ENCODE measurements at regions not wholly inside any gene's neighbourhood (a gene's known extent, or its start where the extent isn't known, plus 50 kb on each side); places are given as distances from the start of the nearest gene placed in this dataset.

GRCh38 chrX:80170581-80170980 is 156.0 kb downstream of the TBX22 start:
- no peak overlapping the region for H3K27ac ChIP-seq
- H3K36me3 ChIP-seq, result no peaks in the 10 kb centered on the region
- H3K4me1 ChIP-seq, result no peaks in the 10 kb centered on the region
- intact Hi-C loops (cut with DNase I; ENCODE audit: low total_unique reads), result no loop called here
- DNase-seq, result no peak
- H3K9me3 ChIP-seq, result peaks cover 0 to 6% (median 0%) of the 10 kb centered on the region in 4 donors
- WGBS, 5 donors, result 53 to 84% (median 66%) methylated on average over 3 of the region's 3 CpGs
- H3K27me3 ChIP-seq, result no peaks in the 10 kb centered on the region
- TF ChIP-seq POLR2A (IDR thresholded peaks at IDR 0.05) (no peak), EP300 (IDR thresholded peaks at IDR 0.05) (no peak), POLR2AphosphoS5 (IDR thresholded peaks at IDR 0.05) (no peak), CTCF (IDR thresholded peaks at IDR 0.05) (no peak)
- H3K4me3 ChIP-seq, result no peak overlapping the region

GRCh38 chrX:80173261-80173660 is 158.7 kb downstream of the TBX22 start:
- peaks cover 0 to 11% (median 0%) of the 10 kb centered on the region in 4 donors for H3K9me3 ChIP-seq
- no peak for DNase-seq
- WGBS, 5 donors, result 26 to 65% (median 44%) methylated on average over 9 of the region's 9 CpGs

GRCh38 chrX:80174925-80175574 is 160.5 kb downstream of the TBX22 start:
- no peak overlapping the region for H3K27ac ChIP-seq

More at GRCh38 chrX:80173261-80173660, 158.7 kb downstream of the TBX22 start:
- Histone ChIP-seq H3K36me3 (no peaks in the 10 kb centered on the region), H3K27ac (no peak overlapping the region), H3K4me3 (no peak overlapping the region), H3K4me1 (no peaks in the 10 kb centered on the region), H3K27me3 (no peaks in the 10 kb centered on the region)
- no peak for TF ChIP-seq POLR2A (IDR thresholded peaks at IDR 0.05)
- TF ChIP-seq POLR2AphosphoS5 (IDR thresholded peaks at IDR 0.05), result no peak
- TF ChIP-seq EP300 (IDR thresholded peaks at IDR 0.05), result no peak
- no peak for TF ChIP-seq CTCF (IDR thresholded peaks at IDR 0.05)
- intact Hi-C loops (cut with DNase I; ENCODE audit: low total_unique reads), result no loop called here

GRCh38 chrX:80181079-80181478 is 166.5 kb downstream of the TBX22 start:
- WGBS, 5 donors, result 10 to 40% (median 14%) methylated on average over 1 of the region's 1 CpG
- Histone ChIP-seq H3K4me3 (no peak overlapping the region), H3K9me3 (no peaks in the 10 kb centered on the region), H3K36me3 (no peaks in the 10 kb centered on the region), H3K27me3 (no peaks in the 10 kb centered on the region), H3K27ac (no peak overlapping the region), H3K4me1 (no peaks in the 10 kb centered on the region)
- TF ChIP-seq POLR2AphosphoS5 (IDR thresholded peaks at IDR 0.05), result no peak
- no peak for TF ChIP-seq CTCF (IDR thresholded peaks at IDR 0.05)
- TF ChIP-seq EP300 (IDR thresholded peaks at IDR 0.05), result no peak
- TF ChIP-seq POLR2A (IDR thresholded peaks at IDR 0.05), result no peak
- intact Hi-C loops (cut with DNase I; ENCODE audit: low total_unique reads), result no loop called here
- DNase-seq, result no peak

More at GRCh38 chrX:80174925-80175574, 160.5 kb downstream of the TBX22 start:
- Histone ChIP-seq H3K4me1 (no peaks in the 10 kb centered on the region), H3K4me3 (no peak overlapping the region), H3K9me3 (peaks cover 0 to 11% (median 0%) of the 10 kb centered on the region in 4 donors), H3K27me3 (no peaks in the 10 kb centered on the region), H3K36me3 (no peaks in the 10 kb centered on the region)
- DNase-seq, result peak; percentile 6 to 43
- 30 to 42% (median 38%) methylated on average over 3 of the region's 3 CpGs for WGBS, 5 donors
- intact Hi-C loops (cut with DNase I; ENCODE audit: low total_unique reads), result no loop called here
- TF ChIP-seq CTCF (IDR thresholded peaks at IDR 0.05), result no peak
- TF ChIP-seq EP300 (IDR thresholded peaks at IDR 0.05), result no peak
- TF ChIP-seq POLR2AphosphoS5 (IDR thresholded peaks at IDR 0.05), result no peak
- TF ChIP-seq POLR2A (IDR thresholded peaks at IDR 0.05), result no peak

All from stomach (tissue), 8 donors.